ENCODE measurements at regions not wholly inside any gene's neighbourhood (a gene's known extent, or its start where the extent isn't known, plus 50 kb on each side); places are given as distances from the start of the nearest gene placed in this dataset.

DNA sequence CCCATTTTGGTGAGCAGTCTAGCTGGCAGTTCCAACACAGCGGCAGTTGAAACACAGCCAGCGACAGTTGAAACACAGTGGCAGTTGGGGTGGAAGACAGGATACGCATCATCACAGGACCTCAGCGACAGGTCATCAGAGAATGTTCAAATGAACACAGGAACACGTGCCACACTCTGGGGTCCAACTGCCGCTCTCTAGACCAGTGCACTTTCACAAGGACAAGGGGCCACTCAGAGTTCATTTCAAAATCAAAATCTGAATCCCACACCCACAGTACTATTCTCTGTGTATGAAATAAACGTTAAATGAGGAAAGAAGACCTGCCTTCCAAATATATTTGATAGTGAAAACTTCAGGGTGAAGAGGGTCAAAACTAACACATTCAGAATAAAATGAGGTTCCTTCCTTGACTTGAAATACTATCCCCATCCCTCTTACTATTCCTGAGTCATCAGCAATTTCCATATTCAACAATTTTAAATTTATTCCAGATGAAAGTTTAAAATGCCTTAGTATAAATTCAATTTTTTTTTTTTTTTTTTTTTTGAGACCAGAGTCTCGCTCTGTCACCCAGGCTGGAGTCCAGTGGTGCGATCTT is 53.0 kb upstream of the SIMC1 start:
- TF ChIP-seq, protein P1, sequence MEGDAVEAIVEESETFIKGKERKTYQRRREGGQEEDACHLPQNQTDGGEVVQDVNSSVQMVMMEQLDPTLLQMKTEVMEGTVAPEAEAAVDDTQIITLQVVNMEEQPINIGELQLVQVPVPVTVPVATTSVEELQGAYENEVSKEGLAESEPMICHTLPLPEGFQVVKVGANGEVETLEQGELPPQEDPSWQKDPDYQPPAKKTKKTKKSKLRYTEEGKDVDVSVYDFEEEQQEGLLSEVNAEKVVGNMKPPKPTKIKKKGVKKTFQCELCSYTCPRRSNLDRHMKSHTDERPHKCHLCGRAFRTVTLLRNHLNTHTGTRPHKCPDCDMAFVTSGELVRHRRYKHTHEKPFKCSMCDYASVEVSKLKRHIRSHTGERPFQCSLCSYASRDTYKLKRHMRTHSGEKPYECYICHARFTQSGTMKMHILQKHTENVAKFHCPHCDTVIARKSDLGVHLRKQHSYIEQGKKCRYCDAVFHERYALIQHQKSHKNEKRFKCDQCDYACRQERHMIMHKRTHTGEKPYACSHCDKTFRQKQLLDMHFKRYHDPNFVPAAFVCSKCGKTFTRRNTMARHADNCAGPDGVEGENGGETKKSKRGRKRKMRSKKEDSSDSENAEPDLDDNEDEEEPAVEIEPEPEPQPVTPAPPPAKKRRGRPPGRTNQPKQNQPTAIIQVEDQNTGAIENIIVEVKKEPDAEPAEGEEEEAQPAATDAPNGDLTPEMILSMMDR (IDR thresholded peaks at IDR 0.05) = no peak
- no peak for TF ChIP-seq POLR2A (IDR thresholded peaks at IDR 0.05; ENCODE audit: low read length)
- no peak for TF ChIP-seq E2F6 (IDR thresholded peaks at IDR 0.05; ENCODE audit: borderline replicate concordance, low read depth)
- no peak for TF ChIP-seq NR3C1 (IDR thresholded peaks at IDR 0.05)
